OCI-LY7 (cell line): ENCODE measurements at regions not wholly inside any gene's neighbourhood (a gene's known extent, or its start where the extent isn't known, plus 50 kb on each side); places are given as distances from the start of the nearest gene placed in this dataset.

Experiments
- BruUV-seq: library from RNA; stranded (reverse); fragments of 400-500 nt; replicated peaks from 2 replicates; lab custom pipeline; 2021; lab: Mats Ljungman, UMichigan
- CTCF ChIA-PET: fragments of 300-600 bp; sonication (Branson Sonifier 250); formaldehyde crosslinking; loops from one replicate; lab custom pipeline; 2022; ENCODE audit warnings: antibody characterized with exemption; ENCODE audit not compliant: unreplicated experiment; lab: Charles Lee
- POLR2A ChIA-PET: fragments of 300-600 bp; sonication (Branson Sonifier 250); formaldehyde crosslinking; loops from one replicate; lab custom pipeline; 2022; ENCODE audit warnings: antibody characterized with exemption; lab: Charles Lee
- DNase-seq: peaks from one replicate; pipeline ENCODE4 v3.0.0-alpha.2; 2015; ENCODE audit warnings: low spot score
- H2AFZ ChIP-seq: fragments of 200-600 bp; sonication (generic), shearing (Covaris generic); 2 replicates; pipeline ENCODE4 v1.6.1; 2014; ENCODE audit warnings: mild to moderate bottlenecking, antibody characterized with exemption, low read length, moderate library complexity
- H3K27ac ChIP-seq: fragments of 200-600 bp; sonication (generic); 2 replicates; pipeline ENCODE4 v1.5.1; 2014; ENCODE audit warnings: mixed run types, low read depth, mild to moderate bottlenecking, moderate library complexity, low read length, inconsistent platforms; ENCODE audit not compliant: poor library complexity, severe bottlenecking
- H3K36me3 ChIP-seq: fragments of 200-600 bp; sonication (generic); 2 replicates; pipeline ENCODE4 v1.6.1; 2014; ENCODE audit warnings: mild to moderate bottlenecking, antibody characterized with exemption, low read length, moderate library complexity, mixed read lengths; ENCODE audit not compliant: insufficient read depth
- H3K4me1 ChIP-seq: fragments of 200-600 bp; sonication (generic); 2 replicates; pipeline ENCODE4 v1.5.1; 2014; ENCODE audit warnings: mild to moderate bottlenecking, low read length; ENCODE audit not compliant: insufficient read depth, poor library complexity, severe bottlenecking
- H3K4me2 ChIP-seq: fragments of 200-600 bp; sonication (generic); 2 replicates; pipeline ENCODE4 v1.6.1; 2014; ENCODE audit warnings: mild to moderate bottlenecking, low read length
- H3K4me3 ChIP-seq: fragments of 200-600 bp; sonication (generic); 2 replicates; pipeline ENCODE4 v1.5.1; 2014; ENCODE audit warnings: mild to moderate bottlenecking, low read depth, low read length; ENCODE audit not compliant: poor library complexity, severe bottlenecking
- H3K79me2 ChIP-seq: fragments of 200-600 bp; sonication (generic); 2 replicates; pipeline ENCODE4 v1.6.1; 2016; ENCODE audit warnings: low read depth, mild to moderate bottlenecking, low read length, moderate library complexity, mixed read lengths; ENCODE audit not compliant: insufficient read depth
- H3K9me2 ChIP-seq: fragments of 200-600 bp; sonication (generic); 2 replicates; pipeline ENCODE4 v1.6.1; 2016; ENCODE audit warnings: mild to moderate bottlenecking, low read length, mixed read lengths; ENCODE audit not compliant: insufficient read depth
- H3K9me3 ChIP-seq: fragments of 200-600 bp; sonication (generic); 2 replicates; pipeline ENCODE4 v1.6.1; 2014; ENCODE audit warnings: mild to moderate bottlenecking, mixed run types, low read length, mixed read lengths
- H4K20me1 ChIP-seq: fragments of 200-600 bp; sonication (generic); 2 replicates; pipeline ENCODE4 v1.6.1; 2014; ENCODE audit warnings: mild to moderate bottlenecking, antibody characterized with exemption, low read length, moderate library complexity, mixed read lengths; ENCODE audit not compliant: insufficient read depth
- EZH2phosphoT487 ChIP-seq: fragments of 200-600 bp; sonication (generic); IDR thresholded peaks from 2 replicates; pipeline ENCODE4 v1.6.1; 2018; ENCODE audit warnings: low read depth, borderline replicate concordance, mild to moderate bottlenecking, mixed run types, antibody characterized with exemption, low read length, moderate library complexity, mixed read lengths
- intact Hi-C: fragments of 100-400 bp; cut with micrococcal nuclease; formaldehyde crosslinking; loops from one replicate; pipeline ENCODE4 v1.10.0; 2022; ENCODE audit not compliant: unreplicated experiment
- TF ChIP-seq, protein P1 (sequence below): fragments of 200-600 bp; sonication (generic); conservative IDR thresholded peaks from 2 replicates; pipeline ENCODE4 v1.5.1; 2014; ENCODE audit warnings: mild to moderate bottlenecking, antibody characterized with exemption, low read length, moderate library complexity, mixed read lengths

GRCh38 chr4:187577941-187578480 is 417.6 kb upstream of the ZFP42 start:
- H3K9me3 ChIP-seq, result no peaks in the 10 kb centered on the region
- ChIA-PET POLR2A (no interaction called here), CTCF (no interaction called here)
- intact Hi-C loops, result no loop called here
- no peaks in the 10 kb centered on the region for H3K79me2 ChIP-seq
- TF ChIP-seq, protein P1, sequence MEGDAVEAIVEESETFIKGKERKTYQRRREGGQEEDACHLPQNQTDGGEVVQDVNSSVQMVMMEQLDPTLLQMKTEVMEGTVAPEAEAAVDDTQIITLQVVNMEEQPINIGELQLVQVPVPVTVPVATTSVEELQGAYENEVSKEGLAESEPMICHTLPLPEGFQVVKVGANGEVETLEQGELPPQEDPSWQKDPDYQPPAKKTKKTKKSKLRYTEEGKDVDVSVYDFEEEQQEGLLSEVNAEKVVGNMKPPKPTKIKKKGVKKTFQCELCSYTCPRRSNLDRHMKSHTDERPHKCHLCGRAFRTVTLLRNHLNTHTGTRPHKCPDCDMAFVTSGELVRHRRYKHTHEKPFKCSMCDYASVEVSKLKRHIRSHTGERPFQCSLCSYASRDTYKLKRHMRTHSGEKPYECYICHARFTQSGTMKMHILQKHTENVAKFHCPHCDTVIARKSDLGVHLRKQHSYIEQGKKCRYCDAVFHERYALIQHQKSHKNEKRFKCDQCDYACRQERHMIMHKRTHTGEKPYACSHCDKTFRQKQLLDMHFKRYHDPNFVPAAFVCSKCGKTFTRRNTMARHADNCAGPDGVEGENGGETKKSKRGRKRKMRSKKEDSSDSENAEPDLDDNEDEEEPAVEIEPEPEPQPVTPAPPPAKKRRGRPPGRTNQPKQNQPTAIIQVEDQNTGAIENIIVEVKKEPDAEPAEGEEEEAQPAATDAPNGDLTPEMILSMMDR, result no peak
- no peak for TF ChIP-seq EZH2phosphoT487
- H3K4me2 ChIP-seq, result no peak overlapping the region
- H3K9me2 ChIP-seq, result no peaks in the 10 kb centered on the region
- no peaks in the 10 kb centered on the region for H3K36me3 ChIP-seq
- no peak overlapping the region for H3K27ac ChIP-seq
- no peaks in the 10 kb centered on the region for H3K4me1 ChIP-seq
- H4K20me1 ChIP-seq, result no peaks in the 10 kb centered on the region
- BruUV-seq, result no TSS peak
- H2AFZ ChIP-seq, result no peak overlapping the region
- no peak for DNase-seq
- no peak overlapping the region for H3K4me3 ChIP-seq

DNA sequence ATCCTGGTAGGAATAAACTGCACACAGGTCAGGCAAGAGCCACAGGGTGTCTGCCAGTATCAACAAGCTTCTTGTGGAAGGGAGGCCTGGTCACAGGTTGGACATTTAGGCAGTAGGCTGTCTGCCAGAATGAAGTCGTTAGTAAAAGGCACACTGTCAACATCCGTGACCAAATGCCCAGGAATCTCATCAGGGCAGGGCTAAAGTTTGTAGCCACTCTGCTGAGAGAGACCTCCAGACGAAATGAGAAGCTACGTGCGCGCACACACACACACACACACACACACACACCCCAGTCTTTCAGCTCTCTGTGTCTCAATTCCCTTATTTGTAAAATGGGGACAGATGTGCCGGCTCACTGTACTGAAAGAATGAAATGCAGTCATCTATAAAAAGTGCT is 408.7 kb upstream of the ZFP42 start:
- CTCF ChIA-PET, result no interaction called here
- Histone ChIP-seq H4K20me1 (no peaks in the 10 kb centered on the region), H3K4me1 (no peaks in the 10 kb centered on the region), H3K4me3 (no peak overlapping the region), H3K79me2 (no peaks in the 10 kb centered on the region), H3K4me2 (no peak overlapping the region), H3K9me3 (no peaks in the 10 kb centered on the region), H3K9me2 (no peaks in the 10 kb centered on the region), H2AFZ (no peak overlapping the region), H3K27ac (no peak overlapping the region), H3K36me3 (no peaks in the 10 kb centered on the region)
- intact Hi-C loops, result no loop called here
- no peak for DNase-seq
- POLR2A ChIA-PET, result no interaction called here
- TF ChIP-seq, protein P1, result no peak
- no peak for TF ChIP-seq EZH2phosphoT487
- BruUV-seq, result no TSS peak

DNA sequence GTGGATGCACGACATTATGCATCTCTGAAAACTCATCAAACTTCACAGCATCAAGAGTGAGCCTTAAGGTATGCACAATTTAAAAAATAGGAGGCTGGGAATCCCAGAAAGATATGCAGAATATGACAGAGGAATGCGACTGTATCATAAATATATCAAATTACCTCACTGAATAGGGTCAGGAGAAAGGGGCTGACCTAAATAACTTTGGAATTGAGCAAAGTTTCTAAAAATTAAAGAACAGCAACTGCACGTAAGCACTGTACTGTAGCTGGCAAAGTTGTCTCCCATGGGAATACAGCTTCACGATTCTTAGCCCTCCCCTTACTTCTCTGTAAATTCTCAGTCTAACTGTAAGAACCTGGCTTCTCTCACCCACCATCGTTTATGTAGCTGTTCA is 397.4 kb upstream of the ZFP42 start:
- TF ChIP-seq, protein P1, result no peak
- TF ChIP-seq EZH2phosphoT487, result no peak
- H3K9me2 ChIP-seq, result no peaks in the 10 kb centered on the region
- H3K79me2 ChIP-seq, result no peaks in the 10 kb centered on the region
- no peak overlapping the region for H2AFZ ChIP-seq
- H3K4me2 ChIP-seq, result no peak overlapping the region
- H3K36me3 ChIP-seq, result no peaks in the 10 kb centered on the region
- no peaks in the 10 kb centered on the region for H3K4me1 ChIP-seq
- DNase-seq, result no peak
- CTCF ChIA-PET, result no interaction called here
- no peaks in the 10 kb centered on the region for H4K20me1 ChIP-seq
- H3K4me3 ChIP-seq, result no peak overlapping the region
- H3K27ac ChIP-seq, result no peak overlapping the region
- POLR2A ChIA-PET, result no interaction called here
- no peaks in the 10 kb centered on the region for H3K9me3 ChIP-seq
- intact Hi-C loops, result no loop called here
- no TSS peak for BruUV-seq
